ENCODE measurements at regions not wholly inside any gene's neighbourhood (a gene's known extent, or its start where the extent isn't known, plus 50 kb on each side); places are given as distances from the start of the nearest gene placed in this dataset.
"Not testable (repeated sequence)": the region's sequence is repeated elsewhere in the genome, so short reads cannot be mapped to it uniquely, and the experiment has no call there.

- Mint-ChIP-seq H3K27me3 (peaks cover 27% of the 10 kb centered on the region), H3K4me3 (no peak overlapping the region), H3K4me1 (no peaks in the 10 kb centered on the region), H3K27ac (peak overlapping the region in 1 of 2 donors; percentile 30), H3K9me3 (no peaks in the 10 kb centered on the region)
- ATAC-seq (no peak), DNase-seq (no peak)
Measured at GRCh38 chr17:72460711-72461110, 339.9 kb downstream of the SOX9 start.

DNA sequence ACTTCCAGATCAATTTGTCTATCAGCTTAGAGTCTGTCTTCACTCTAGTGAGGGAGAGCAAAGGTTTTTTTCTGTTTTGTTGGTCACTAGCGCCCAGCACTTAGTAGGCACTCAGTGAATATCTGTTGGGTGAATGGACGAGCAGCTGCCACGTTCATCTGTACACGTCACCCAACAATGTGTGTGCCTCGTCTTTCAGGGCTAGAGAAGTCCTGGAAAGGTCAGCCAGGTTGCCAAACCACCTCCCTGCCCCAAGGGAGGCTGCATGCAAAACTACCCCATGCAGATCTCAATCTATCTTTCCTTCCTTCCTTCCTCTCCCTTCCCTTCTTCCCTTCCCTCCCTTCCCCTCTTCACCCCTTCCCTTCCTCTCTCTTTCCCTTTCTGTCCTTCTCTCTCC, 340.9 kb downstream of the SOX9 start:
- Mint-ChIP-seq H3K27ac (peak overlapping the region in 1 of 2 donors; percentile 71), H3K27me3 (peaks cover 30% of the 10 kb centered on the region), H3K4me1 (no peaks in the 10 kb centered on the region), H3K4me3 (no peak overlapping the region), H3K9me3 (no peaks in the 10 kb centered on the region)
- DNase-seq: no peak
- no peak for ATAC-seq

DNA sequence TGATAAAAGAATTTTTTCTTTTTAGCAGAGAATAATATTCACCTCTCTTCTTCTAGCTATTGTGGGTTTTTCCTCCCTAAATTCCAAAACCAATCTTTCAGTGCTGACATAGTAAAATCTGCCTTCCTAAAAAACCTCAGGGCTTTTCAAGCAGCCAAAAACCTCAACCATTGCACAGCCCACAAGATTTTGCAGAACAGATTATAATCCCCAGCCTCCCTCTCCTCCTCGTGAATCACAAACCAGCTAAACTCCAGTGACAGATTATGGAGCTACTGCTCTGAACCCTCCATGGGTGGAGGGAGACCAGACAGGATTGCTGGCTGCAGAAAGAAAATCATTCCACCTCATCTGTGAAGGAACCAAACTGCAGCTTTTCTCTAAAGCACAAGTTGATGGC, 341.6 kb downstream of the SOX9 start:
- no peak overlapping the region for H3K4me3 Mint-ChIP-seq
- no peaks in the 10 kb centered on the region for H3K9me3 Mint-ChIP-seq
- H3K27ac Mint-ChIP-seq: no peak overlapping the region
- no peaks in the 10 kb centered on the region for H3K4me1 Mint-ChIP-seq
- ATAC-seq (no peak), DNase-seq (no peak)
- H3K27me3 Mint-ChIP-seq: peaks cover 30% of the 10 kb centered on the region

DNA sequence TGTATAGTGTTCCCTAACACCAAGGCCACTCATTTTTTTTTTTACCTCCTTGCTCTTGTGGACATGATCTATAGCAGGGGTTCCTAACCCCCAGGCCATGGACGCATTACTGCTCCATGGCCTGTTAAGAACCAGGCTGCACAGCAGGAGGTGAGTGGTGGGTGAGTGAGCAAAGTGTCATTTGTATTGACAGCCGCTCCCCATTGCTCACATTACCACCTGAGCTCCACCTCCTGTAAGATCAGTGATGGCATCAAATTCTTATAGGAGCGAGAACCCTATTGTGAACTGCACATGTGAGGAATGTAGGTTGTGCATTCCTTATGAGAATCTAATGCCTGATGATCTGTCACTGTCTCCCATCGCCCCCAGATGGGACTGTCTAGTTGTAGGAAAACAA, 342.0 kb downstream of the SOX9 start:
- no peak for ATAC-seq
- Mint-ChIP-seq H3K9me3 (no peaks in the 10 kb centered on the region), H3K4me1 (no peaks in the 10 kb centered on the region), H3K27me3 (peaks cover 30% of the 10 kb centered on the region), H3K4me3 (no peak overlapping the region), H3K27ac (peak overlapping the region in 1 of 2 donors; percentile 34)
- no peak for DNase-seq

GRCh38 chr17:72463287-72464102, 342.7 kb downstream of the SOX9 start:
- Mint-ChIP-seq H3K4me3 (no peak overlapping the region), H3K27me3 (peaks cover 30% of the 10 kb centered on the region), H3K9me3 (no peaks in the 10 kb centered on the region), H3K4me1 (no peaks in the 10 kb centered on the region), H3K27ac (no peak overlapping the region)
- DNase-seq (no peak), ATAC-seq (no peak)

GRCh38 chr17:72464221-72464620, 343.4 kb downstream of the SOX9 start:
- not testable (repeated sequence) for ATAC-seq, H3K9me3 Mint-ChIP-seq, H3K27ac Mint-ChIP-seq, H3K4me3 Mint-ChIP-seq, H3K4me1 Mint-ChIP-seq, DNase-seq
- peaks cover 30% of the 10 kb centered on the region for H3K27me3 Mint-ChIP-seq

GRCh38 chr17:72465191-72466024, 344.6 kb downstream of the SOX9 start:
- DNase-seq (no peak), ATAC-seq (no peak)
- Mint-ChIP-seq H3K4me3 (no peak overlapping the region), H3K27me3 (peaks cover 30% of the 10 kb centered on the region), H3K4me1 (no peaks in the 10 kb centered on the region), H3K9me3 (no peaks in the 10 kb centered on the region), H3K27ac (no peak overlapping the region)

DNA sequence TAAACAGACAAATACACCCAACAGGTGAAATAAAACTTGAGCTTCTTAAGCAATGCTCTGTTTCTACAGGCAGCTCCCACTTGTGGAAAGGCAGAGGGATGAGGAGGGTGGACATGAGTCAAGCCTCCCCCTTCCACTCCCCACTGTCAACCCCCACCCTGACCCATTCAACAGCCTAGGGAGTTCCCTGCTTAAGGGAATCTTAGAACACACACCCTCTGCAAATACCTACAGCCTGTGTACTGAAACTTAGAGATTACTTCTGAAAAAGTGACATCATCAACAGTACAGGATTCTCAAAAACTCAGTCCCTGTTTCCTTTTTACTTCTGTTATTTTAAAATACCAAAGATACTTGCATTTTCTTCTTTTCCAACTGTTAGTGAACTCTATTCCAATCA, 345.4 kb downstream of the SOX9 start:
- Mint-ChIP-seq H3K27me3 (peaks cover 30% of the 10 kb centered on the region), H3K9me3 (no peaks in the 10 kb centered on the region), H3K4me1 (no peaks in the 10 kb centered on the region), H3K27ac (no peak overlapping the region), H3K4me3 (no peak overlapping the region)
- ATAC-seq (no peak), DNase-seq (no peak)

DNA sequence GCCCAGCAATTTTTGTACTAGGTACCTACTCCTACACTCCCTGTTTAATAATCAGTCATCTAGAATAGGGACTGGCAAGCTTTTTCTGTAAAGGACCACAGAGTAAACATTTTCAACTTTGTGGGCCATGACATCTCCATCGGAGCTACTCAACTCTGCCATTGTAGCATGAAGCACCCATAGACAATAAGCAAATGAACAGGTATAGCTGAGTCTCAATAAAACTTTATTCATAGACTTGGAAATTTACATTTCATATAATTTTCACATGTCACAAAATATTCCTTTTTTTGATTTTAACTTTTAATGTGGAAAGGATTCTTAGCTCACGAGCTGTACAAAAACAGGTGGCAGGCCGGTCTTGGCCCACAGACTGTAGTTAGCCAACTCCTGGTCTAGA, 345.8 kb downstream of the SOX9 start:
- no peaks in the 10 kb centered on the region for H3K4me1 Mint-ChIP-seq
- no peak for DNase-seq
- no peak overlapping the region for H3K4me3 Mint-ChIP-seq
- ATAC-seq: no peak
- H3K27ac Mint-ChIP-seq: no peak overlapping the region
- H3K9me3 Mint-ChIP-seq: no peaks in the 10 kb centered on the region
- peaks cover 28% of the 10 kb centered on the region for H3K27me3 Mint-ChIP-seq

- peaks cover 24% of the 10 kb centered on the region for H3K27me3 Mint-ChIP-seq
- no peak overlapping the region for H3K27ac Mint-ChIP-seq
- H3K4me3 Mint-ChIP-seq: no peak overlapping the region
- H3K9me3 Mint-ChIP-seq: peaks cover 0 to 5% of the 10 kb centered on the region in 2 donors
- DNase-seq (no peak), ATAC-seq (no peak)
- no peaks in the 10 kb centered on the region for H3K4me1 Mint-ChIP-seq
Measured at GRCh38 chr17:72467841-72468653, 347.2 kb downstream of the SOX9 start.

GRCh38 chr17:72468841-72469240, 348.0 kb downstream of the SOX9 start:
- Mint-ChIP-seq H3K4me1 (no peaks in the 10 kb centered on the region), H3K4me3 (no peak overlapping the region), H3K27me3 (peaks cover 24% of the 10 kb centered on the region), H3K9me3 (peaks cover 0 to 5% of the 10 kb centered on the region in 2 donors), H3K27ac (no peak overlapping the region)
- ATAC-seq (no peak), DNase-seq (no peak)

- no peak overlapping the region for H3K4me3 Mint-ChIP-seq
- DNase-seq (no peak), ATAC-seq (no peak)
- H3K4me1 Mint-ChIP-seq: no peaks in the 10 kb centered on the region
- peaks cover 5 to 13% of the 10 kb centered on the region in 2 donors for H3K9me3 Mint-ChIP-seq
- peaks cover 22% of the 10 kb centered on the region for H3K27me3 Mint-ChIP-seq
- H3K27ac Mint-ChIP-seq: no peak overlapping the region
Measured at GRCh38 chr17:72470121-72470705, 349.4 kb downstream of the SOX9 start.

GRCh38 chr17:72470734-72471133, 349.9 kb downstream of the SOX9 start:
- Mint-ChIP-seq H3K4me3 (no peak overlapping the region), H3K27ac (no peak overlapping the region), H3K9me3 (peaks cover 5 to 13% of the 10 kb centered on the region in 2 donors), H3K4me1 (no peaks in the 10 kb centered on the region), H3K27me3 (peaks cover 22% of the 10 kb centered on the region)
- no peak for DNase-seq
- no peak for ATAC-seq

- Mint-ChIP-seq H3K4me1 (no peaks in the 10 kb centered on the region), H3K9me3 (peaks cover 5 to 13% of the 10 kb centered on the region in 2 donors), H3K27ac (no peak overlapping the region), H3K27me3 (peaks cover 24% of the 10 kb centered on the region), H3K4me3 (no peak overlapping the region)
- ATAC-seq (no peak), DNase-seq (no peak)
Measured at GRCh38 chr17:72471296-72471695, 350.5 kb downstream of the SOX9 start.

DNA sequence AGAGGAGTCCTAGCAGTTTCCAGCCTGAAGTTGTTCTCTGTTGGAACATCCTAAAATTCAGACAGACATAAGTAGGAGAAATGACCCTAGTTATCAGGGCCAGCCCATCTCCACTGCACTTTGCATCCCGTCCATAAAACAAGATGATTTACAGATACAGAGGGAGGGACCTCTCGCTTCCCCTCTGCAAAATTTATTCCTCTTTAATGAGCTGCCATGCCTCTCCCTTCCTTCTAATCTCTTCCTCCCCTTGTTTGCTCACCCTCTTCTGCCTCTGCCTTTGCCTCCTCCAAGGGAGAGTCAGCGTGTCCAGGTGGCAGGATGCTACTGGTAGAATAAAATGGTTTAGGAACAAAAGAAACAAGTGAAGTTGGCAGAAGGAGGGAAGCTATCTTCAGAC, 351.3 kb downstream of the SOX9 start:
- Mint-ChIP-seq H3K9me3 (peaks cover 5 to 13% of the 10 kb centered on the region in 2 donors), H3K4me1 (no peaks in the 10 kb centered on the region), H3K27ac (no peak overlapping the region), H3K27me3 (peaks cover 33% of the 10 kb centered on the region), H3K4me3 (no peak overlapping the region)
- ATAC-seq (no peak), DNase-seq (no peak)
